AG04450 (cell line): ENCODE measurements at regions not wholly inside any gene's neighbourhood (a gene's known extent, or its start where the extent isn't known, plus 50 kb on each side); places are given as distances from the start of the nearest gene placed in this dataset.

Experiments used
- CTCF ChIA-PET: fragments of 300-600, 350-600 bp; formaldehyde crosslinking; extraction: SDS; loops from one replicate; lab custom pipeline; 2022; ENCODE audit warnings: antibody characterized with exemption, inconsistent platforms; lab: Charles Lee
- POLR2A ChIA-PET: fragments of 350-600 bp; formaldehyde crosslinking; extraction: SDS; loops from one replicate; lab custom pipeline; 2021; ENCODE audit warnings: antibody characterized with exemption, inconsistent platforms; lab: Yijun Ruan, JAX
- DNase-seq: peaks from one replicate; pipeline ENCODE4 v3.0.0-alpha.2; 2011; ENCODE audit warnings: low read depth, low spot score
- H3K27ac ChIP-seq: one replicate; pipeline ENCODE4 v1.5.1; 2012; ENCODE audit warnings: low read depth, low read length, control low read depth
- H3K27me3 ChIP-seq: one replicate; pipeline ENCODE4 v1.6.0; 2012; ENCODE audit warnings: low read length; ENCODE audit not compliant: control insufficient read depth, insufficient read depth
- H3K4me3 ChIP-seq: 2 replicates; pipeline ENCODE4 v1.5.1; 2011; ENCODE audit warnings: mild to moderate bottlenecking, low read depth, low read length, control low read depth
- H3K9me3 ChIP-seq: 2 replicates; pipeline ENCODE4 v1.5.1; 2012; ENCODE audit warnings: low read length; ENCODE audit not compliant: control insufficient read depth, insufficient read depth
- CTCF ChIP-seq: IDR thresholded peaks from 2 replicates; pipeline ENCODE4 v1.5.1; 2011; ENCODE audit warnings: low read depth, low read length, control low read depth, inconsistent platforms

DNA sequence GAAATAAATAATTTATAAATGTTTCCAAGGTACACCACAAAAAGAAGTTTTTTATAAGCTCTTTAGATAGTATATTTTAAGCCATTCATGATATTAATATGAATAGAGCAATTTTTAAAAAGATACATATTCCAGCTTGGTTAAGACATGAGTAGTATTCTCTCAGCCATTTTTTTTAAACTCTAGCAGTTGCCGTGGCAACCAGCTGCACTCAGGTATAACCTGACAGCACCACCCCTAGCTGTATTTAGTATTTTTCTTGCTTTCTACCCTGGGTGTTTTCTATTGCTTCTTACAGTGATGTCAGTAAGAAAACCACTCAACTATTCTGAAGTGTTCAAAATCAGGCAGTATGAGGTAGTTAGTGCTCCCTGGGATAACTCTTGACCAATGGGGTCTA is 496.3 kb upstream of the CNTN3 start:
- TF ChIP-seq CTCF = no peak
- ChIA-PET CTCF (interaction anchor here (1.4 kb wide), 1 partner anchor 11 kb away, joined by 3 read pairs; no protein-coding TSS in a partner anchor), POLR2A (no interaction called here)
- H3K9me3 ChIP-seq = no peaks in the 10 kb centered on the region
- H3K27me3 ChIP-seq = no peaks in the 10 kb centered on the region
- no peak for DNase-seq
- no peak overlapping the region for H3K4me3 ChIP-seq
- no peak overlapping the region for H3K27ac ChIP-seq

GRCh38 chr3:75115695-75116094 is 501.2 kb upstream of the CNTN3 start:
- Histone ChIP-seq H3K27me3 (no peaks in the 10 kb centered on the region), H3K27ac (no peak overlapping the region), H3K4me3 (no peak overlapping the region), H3K9me3 (no peaks in the 10 kb centered on the region)
- no peak for TF ChIP-seq CTCF
- POLR2A ChIA-PET = no interaction called here
- DNase-seq = no peak
- CTCF ChIA-PET = no interaction called here

- DNase-seq = no peak
- no peaks in the 10 kb centered on the region for H3K27me3 ChIP-seq
- ChIA-PET POLR2A (no interaction called here), CTCF (no interaction called here)
- H3K4me3 ChIP-seq = no peak overlapping the region
- H3K9me3 ChIP-seq = no peaks in the 10 kb centered on the region
- H3K27ac ChIP-seq = no peak overlapping the region
- TF ChIP-seq CTCF = no peak
Observed at GRCh38 chr3:75118779-75119178, 504.3 kb upstream of the CNTN3 start.

GRCh38 chr3:75126556-75126955 is 512.1 kb upstream of the CNTN3 start:
- CTCF ChIA-PET = no interaction called here
- POLR2A ChIA-PET = no interaction called here
- DNase-seq = no peak
- no peaks in the 10 kb centered on the region for H3K9me3 ChIP-seq
- TF ChIP-seq CTCF = no peak
- no peak overlapping the region for H3K27ac ChIP-seq
- H3K4me3 ChIP-seq = no peak overlapping the region
- no peaks in the 10 kb centered on the region for H3K27me3 ChIP-seq

GRCh38 chr3:75129101-75129500 is 514.6 kb upstream of the CNTN3 start:
- no peaks in the 10 kb centered on the region for H3K9me3 ChIP-seq
- no peaks in the 10 kb centered on the region for H3K27me3 ChIP-seq
- no peak for DNase-seq
- no peak overlapping the region for H3K4me3 ChIP-seq
- TF ChIP-seq CTCF = no peak
- CTCF ChIA-PET = no interaction called here
- POLR2A ChIA-PET = no interaction called here
- no peak overlapping the region for H3K27ac ChIP-seq
